Endothelial cell (in vitro differentiated cells): ENCODE measurements at regions not wholly inside any gene's neighbourhood (a gene's known extent, or its start where the extent isn't known, plus 50 kb on each side); places are given as distances from the start of the nearest gene placed in this dataset.

Experiments
- DNase-seq: peaks from one replicate; pipeline ENCODE4 v3.0.0; 2021; ENCODE audit warnings: low spot score
- H3K27ac Mint-ChIP-seq: one replicate; pipeline ENCODE4 v1.8.0; 2021; ENCODE audit warnings: mixed read lengths, inconsistent platforms; ENCODE audit not compliant: unreplicated experiment
- H3K27me3 Mint-ChIP-seq: one replicate; pipeline ENCODE4 v1.8.0; 2021; ENCODE audit warnings: mild to moderate bottlenecking, moderate library complexity, mixed read lengths, inconsistent platforms; ENCODE audit not compliant: unreplicated experiment
- H3K36me3 Mint-ChIP-seq: one replicate; pipeline ENCODE4 v1.8.0; 2021; ENCODE audit warnings: mild to moderate bottlenecking, low read depth, mixed read lengths, inconsistent platforms; ENCODE audit not compliant: unreplicated experiment
- H3K4me1 Mint-ChIP-seq: one replicate; pipeline ENCODE4 v1.8.0; 2021; ENCODE audit warnings: mild to moderate bottlenecking, mixed read lengths, inconsistent platforms; ENCODE audit not compliant: unreplicated experiment
- H3K4me3 Mint-ChIP-seq: one replicate; pipeline ENCODE4 v1.8.0; 2021; ENCODE audit warnings: mild to moderate bottlenecking, mixed read lengths, inconsistent platforms; ENCODE audit not compliant: unreplicated experiment
- H3K9me3 Mint-ChIP-seq: one replicate; pipeline ENCODE4 v1.8.0; 2021; ENCODE audit warnings: mixed read lengths, inconsistent platforms; ENCODE audit not compliant: unreplicated experiment
- CTCF ChIP-seq: fragments of 200-600 bp; sonication (generic); IDR thresholded peaks from one replicate; pipeline ENCODE4 v1.5.0; 2021; ENCODE audit warnings: antibody characterized with exemption; ENCODE audit not compliant: unreplicated experiment

GRCh38 chr18:56226025-56226424 is 412.4 kb downstream of the TXNL1 start:
- H3K27me3 Mint-ChIP-seq = no peaks in the 10 kb centered on the region

GRCh38 chr18:56224669-56225561 is 413.5 kb downstream of the TXNL1 start:
- no peak overlapping the region for H3K4me3 Mint-ChIP-seq
- TF ChIP-seq CTCF = no peak
- DNase-seq = no peak
- H3K27ac Mint-ChIP-seq = no peak overlapping the region
- H3K9me3 Mint-ChIP-seq = no peaks in the 10 kb centered on the region
- no peaks in the 10 kb centered on the region for H3K27me3 Mint-ChIP-seq
- no peaks in the 10 kb centered on the region for H3K4me1 Mint-ChIP-seq
- no peaks in the 10 kb centered on the region for H3K36me3 Mint-ChIP-seq

More at GRCh38 chr18:56226025-56226424, 412.4 kb downstream of the TXNL1 start:
- no peak overlapping the region for H3K4me3 Mint-ChIP-seq
- no peak for TF ChIP-seq CTCF
- no peaks in the 10 kb centered on the region for H3K36me3 Mint-ChIP-seq
- H3K27ac Mint-ChIP-seq = no peak overlapping the region
- DNase-seq = no peak
- no peaks in the 10 kb centered on the region for H3K4me1 Mint-ChIP-seq
- H3K9me3 Mint-ChIP-seq = no peaks in the 10 kb centered on the region

GRCh38 chr18:56221195-56222065 is 417.0 kb downstream of the TXNL1 start:
- Mint-ChIP-seq H3K4me1 (peaks cover 5% of the 10 kb centered on the region), H3K4me3 (no peak overlapping the region), H3K9me3 (no peaks in the 10 kb centered on the region), H3K27me3 (peaks cover 3% of the 10 kb centered on the region), H3K27ac (no peak overlapping the region), H3K36me3 (no peaks in the 10 kb centered on the region)
- no peak for DNase-seq
- no peak for TF ChIP-seq CTCF

GRCh38 chr18:56217406-56217805 is 421.0 kb downstream of the TXNL1 start:
- no peak for TF ChIP-seq CTCF
- Mint-ChIP-seq H3K9me3 (no peaks in the 10 kb centered on the region), H3K4me3 (no peak overlapping the region), H3K27me3 (peaks cover 3% of the 10 kb centered on the region), H3K36me3 (no peaks in the 10 kb centered on the region), H3K27ac (no peak overlapping the region), H3K4me1 (peaks cover 5% of the 10 kb centered on the region)
- DNase-seq = no peak
